H1 (cell line): ENCODE measurements at regions not wholly inside any gene's neighbourhood (a gene's known extent, or its start where the extent isn't known, plus 50 kb on each side); places are given as distances from the start of the nearest gene placed in this dataset.

Experiments
- CTCF ChIA-PET: fragments of 300-600 bp; sonication (Branson Sonifier 250); formaldehyde crosslinking; loops from one replicate; lab custom pipeline; 2021; ENCODE audit not compliant: partially characterized antibody; lab: Charles Lee
- POLR2A ChIA-PET: fragments of 300-600 bp; sonication (Branson Sonifier 250); formaldehyde crosslinking; loops from one replicate; lab custom pipeline; 2021; ENCODE audit warnings: inconsistent platforms; ENCODE audit not compliant: partially characterized antibody; lab: Charles Lee
- DNase-seq, 2 experiments: peaks; one replicate each; pipeline versions ENCODE4 v3.0.0 to v3.0.0-alpha.2; 2010 to 2022; ENCODE audit warnings: low spot score in 2 of 2, low read depth in 1 of 2, mixed read lengths in 1 of 2
- FAIRE-seq: peaks from 2 replicates; lab custom pipeline; 2011; peaks lifted over from hg19 to GRCh38; lab: Jason Lieb, UNC
- H2AFZ ChIP-seq: 2 replicates; pipeline ENCODE4 v1.8.1; 2012; ENCODE audit warnings: low read length, inconsistent platforms
- H2AK5ac ChIP-seq: 2 replicates; pipeline ENCODE4 v1.6.1; 2013; ENCODE audit warnings: low read depth, low read length
- H2BK120ac ChIP-seq: replicated peaks from 2 replicates; pipeline ENCODE3; 2013; ENCODE audit warnings: low read depth, low read length, inconsistent platforms
- H2BK12ac ChIP-seq: 2 replicates; pipeline ENCODE4 v1.6.1; 2013; ENCODE audit warnings: low read depth, low read length
- H2BK15ac ChIP-seq: 2 replicates; pipeline ENCODE4 v1.6.1; 2013; ENCODE audit warnings: low read length
- H2BK20ac ChIP-seq: 2 replicates; pipeline ENCODE4 v1.6.1; 2013; ENCODE audit warnings: low read length
- H2BK5ac ChIP-seq: 2 replicates; pipeline ENCODE4 v1.6.1; 2013; ENCODE audit warnings: low read depth, low read length
- H3K14ac ChIP-seq: 2 replicates; pipeline ENCODE4 v1.6.1; 2013; ENCODE audit warnings: inconsistent platforms; ENCODE audit not compliant: insufficient read length
- H3K18ac ChIP-seq: 2 replicates; pipeline ENCODE4 v1.6.1; 2013; ENCODE audit warnings: low read length; ENCODE audit errors: extremely low read depth
- H3K23ac ChIP-seq: 2 replicates; pipeline ENCODE4 v1.6.1; 2013; ENCODE audit warnings: inconsistent platforms; ENCODE audit not compliant: insufficient read length
- H3K23me2 ChIP-seq: 2 replicates; pipeline ENCODE4 v1.6.1; 2013; ENCODE audit warnings: low read depth, low read length
- H3K27ac ChIP-seq: 2 replicates; pipeline ENCODE4 v1.6.1; 2011; ENCODE audit warnings: low read depth, low read length, inconsistent platforms
- H3K27me3 ChIP-seq, 4 experiments: replicated peaks in 1 of 4; 1 replicate in 1 of 4; 2 replicates in 3 of 4; pipeline versions ENCODE4 v1.6.1 to v1.8.1; 2011 to 2013; ENCODE audit warnings: low read length in 3 of 4, mild to moderate bottlenecking in 3 of 4, inconsistent platforms in 2 of 4, mixed read lengths in 2 of 4, moderate library complexity in 1 of 4; ENCODE audit not compliant: control insufficient read depth in 3 of 4, insufficient read depth in 3 of 4; ENCODE audit errors: extremely low read depth in 1 of 4
- H3K36me3 ChIP-seq, 4 experiments: 2 replicates each; pipeline versions ENCODE4 v1.6.1 to v1.8.1; 2011 to 2013; ENCODE audit warnings: mild to moderate bottlenecking in 4 of 4, low read length in 3 of 4, moderate library complexity in 2 of 4, control low read depth in 1 of 4, inconsistent platforms in 1 of 4; ENCODE audit not compliant: insufficient read depth in 4 of 4, control insufficient read depth in 2 of 4
- H3K4ac ChIP-seq: replicated peaks from 2 replicates; pipeline ENCODE3; 2013; ENCODE audit warnings: low read length, low read depth, mixed read lengths, inconsistent platforms; ENCODE audit not compliant: insufficient read length
- H3K4me1 ChIP-seq, 4 experiments: replicated peaks in 1 of 4; 1 replicate in 1 of 4; 2 replicates in 3 of 4; pipeline versions ENCODE4 v1.6.1 to v1.8.1; 2011 to 2013; ENCODE audit warnings: low read length in 3 of 4, inconsistent platforms in 2 of 4, mixed read lengths in 1 of 4; ENCODE audit not compliant: insufficient read depth in 4 of 4, control insufficient read depth in 3 of 4
- H3K4me2 ChIP-seq, 2 experiments: 2 replicates each; pipeline versions ENCODE4 v1.6.1 to v1.8.1; 2011 to 2013; ENCODE audit warnings: low read depth in 2 of 2, low read length in 2 of 2, control low read depth in 1 of 2, inconsistent platforms in 1 of 2, mild to moderate bottlenecking in 1 of 2; ENCODE audit not compliant: insufficient read depth in 1 of 2
- H3K4me3 ChIP-seq, 4 experiments: fragments of 200-600, 300-600 bp in 1 of 4; sonication (generic), shearing (Covaris generic), sonication (Bioruptor Twin) in 1 of 4; 2 replicates each; pipeline versions ENCODE4 v1.5.1 to v1.8.1; 2011 to 2016; ENCODE audit warnings: low read length in 4 of 4, low read depth in 3 of 4, control low read depth in 2 of 4, inconsistent platforms in 2 of 4, mild to moderate bottlenecking in 2 of 4, mixed read lengths in 1 of 4, moderate library complexity in 1 of 4; ENCODE audit not compliant: insufficient read depth in 2 of 4; ENCODE audit errors: extremely low read depth in 1 of 4
- H3K56ac ChIP-seq: replicated peaks from 2 replicates; pipeline ENCODE3; 2013; ENCODE audit warnings: low read depth, mild to moderate bottlenecking, mixed read lengths, low read length, inconsistent platforms; ENCODE audit not compliant: insufficient read length
- H3K79me1 ChIP-seq: 2 replicates; pipeline ENCODE4 v1.6.1; 2013; ENCODE audit warnings: low read depth, low read length, control low read depth
- H3K79me2 ChIP-seq, 2 experiments: 2 replicates each; pipeline versions ENCODE4 v1.6.1 to v1.8.1; 2012 to 2013; ENCODE audit warnings: low read length in 2 of 2, mild to moderate bottlenecking in 2 of 2, inconsistent platforms in 1 of 2; ENCODE audit not compliant: insufficient read depth in 2 of 2, control insufficient read depth in 1 of 2
- H3K9ac ChIP-seq, 4 experiments: replicated peaks in 1 of 4; 1 replicate in 1 of 4; 2 replicates in 3 of 4; pipeline versions ENCODE4 v1.6.1 to v1.8.1; 2011 to 2013; ENCODE audit warnings: low read depth in 3 of 4, low read length in 3 of 4, control low read depth in 2 of 4, mild to moderate bottlenecking in 2 of 4, moderate library complexity in 2 of 4, inconsistent platforms in 1 of 4; ENCODE audit errors: extremely low read depth in 1 of 4
- H3K9me3 ChIP-seq, 2 experiments: 2 replicates each; pipeline versions ENCODE4 v1.6.1 to v1.8.1; 2012 to 2013; ENCODE audit warnings: mild to moderate bottlenecking in 2 of 2, moderate library complexity in 2 of 2, control low read depth in 1 of 2, inconsistent platforms in 1 of 2, low read depth in 1 of 2, low read length in 1 of 2, mixed read lengths in 1 of 2; ENCODE audit not compliant: insufficient read depth in 2 of 2
- H4K20me1 ChIP-seq, 2 experiments: replicated peaks in 1 of 2; 2 replicates each; pipeline versions ENCODE3 to v1.8.1; 2011 to 2013; ENCODE audit warnings: inconsistent platforms in 2 of 2, low read length in 2 of 2, mild to moderate bottlenecking in 1 of 2; ENCODE audit not compliant: insufficient read depth in 2 of 2, control insufficient read depth in 1 of 2
- H4K5ac ChIP-seq: 2 replicates; pipeline ENCODE4 v1.6.1; 2013; ENCODE audit warnings: low read length, low read depth, mixed read lengths, inconsistent platforms; ENCODE audit not compliant: insufficient read length
- H4K8ac ChIP-seq: 2 replicates; pipeline ENCODE4 v1.8.0; 2013; ENCODE audit warnings: mild to moderate bottlenecking, moderate library complexity, low read length, inconsistent platforms; ENCODE audit not compliant: insufficient read depth; ENCODE audit errors: extremely low read depth
- H4K91ac ChIP-seq: replicated peaks from 2 replicates; pipeline ENCODE3; 2013; ENCODE audit warnings: low read length, mixed read lengths, inconsistent platforms; ENCODE audit not compliant: insufficient read length
- KDM1A ChIP-seq: fragments of 200-600, 300-600 bp; sonication (generic); IDR thresholded peaks from 2 replicates; pipeline ENCODE4 v1.7.1; 2016; ENCODE audit warnings: mild to moderate bottlenecking, low read length, borderline replicate concordance
- ZNF274 ChIP-seq: IDR thresholded peaks from 2 replicates; pipeline ENCODE4 v1.7.0; 2012; ENCODE audit warnings: low read length, borderline replicate concordance; ENCODE audit errors: extremely low read depth
- WGBS, 2 experiments: shearing (Covaris generic) in 1 of 2; methylation state at CpG; one replicate each; pipeline versions ENCODE4 v1.1.6 to v1.1.7; 2013 to 2015; ENCODE audit warnings: low lambda C conversion rate in 2 of 2, mixed read lengths in 2 of 2, inconsistent platforms in 1 of 2, low coverage in 1 of 2, missing lambda C conversion rate in 1 of 2; ENCODE audit not compliant: insufficient replicate concordance in 2 of 2, insufficient coverage in 1 of 2, insufficient read length in 1 of 2; ENCODE audit errors: extremely low coverage in 1 of 2, missing lambda C conversion rate in 1 of 2; 5-methylcytosine and 5-hydroxymethylcytosine counted together

- no peak overlapping the region for H4K5ac ChIP-seq
- DNase-seq (no peak), FAIRE-seq (no peak)
- no peak overlapping the region for H4K91ac ChIP-seq
- H2BK12ac ChIP-seq: no peak overlapping the region
- H2AFZ ChIP-seq: no peak overlapping the region
- ChIA-PET CTCF (interaction anchor here (1.3 to 1.6 kb wide), 2 partner anchors 19 to 26 kb away, joined by 3 to 4 read pairs; no protein-coding TSS in a partner anchor), POLR2A (no interaction called here)
- no peak overlapping the region for H2BK20ac ChIP-seq
- H2BK120ac ChIP-seq: no peak overlapping the region
- WGBS, 2 experiments: 95% methylated on average over 4 of the region's 4 CpGs; no CpG with 5 or more reads in 1 of the 2 experiments
- H4K8ac ChIP-seq: no peak overlapping the region
- no peaks in the 10 kb centered on the region for H3K27me3 ChIP-seq
- H3K4ac ChIP-seq: no peak overlapping the region
- no peaks in the 10 kb centered on the region for H4K20me1 ChIP-seq
- no peaks in the 10 kb centered on the region for H3K79me2 ChIP-seq
- no peaks in the 10 kb centered on the region for H3K9me3 ChIP-seq
- H3K4me2 ChIP-seq: no peak overlapping the region
- no peak overlapping the region for H2AK5ac ChIP-seq
- no peak overlapping the region for H3K27ac ChIP-seq
- no peak overlapping the region for H2BK15ac ChIP-seq
- no peak overlapping the region for H3K18ac ChIP-seq
- no peak overlapping the region for H3K14ac ChIP-seq
- no peaks in the 10 kb centered on the region for H3K23me2 ChIP-seq
- H3K4me1 ChIP-seq: no peaks in the 10 kb centered on the region; a peak in 1 of 7 replicates
- no peak overlapping the region for H3K56ac ChIP-seq
- H3K9ac ChIP-seq: no peak overlapping the region
- no peak overlapping the region for H2BK5ac ChIP-seq
- H3K4me3 ChIP-seq: no peak overlapping the region
- H3K36me3 ChIP-seq: no peaks in the 10 kb centered on the region
- no peaks in the 10 kb centered on the region for H3K79me1 ChIP-seq
- H3K23ac ChIP-seq: no peak overlapping the region
- no peak for TF ChIP-seq KDM1A
- no peak for TF ChIP-seq ZNF274
Measured at GRCh38 chr9:32866273-32866672, 82.9 kb downstream of the TMEM215 start.
